Activated CD4-positive, alpha-beta T cell treated with anti-CD3 and anti-CD28 coated beads, Interleukin-2, amount 50 U/mL, for 16 hours (primary cell): ENCODE measurements at regions not wholly inside any gene's neighbourhood (a gene's known extent, or its start where the extent isn't known, plus 50 kb on each side); places are given as distances from the start of the nearest gene placed in this dataset.
"Not testable (repeated sequence)": the region's sequence is repeated elsewhere in the genome, so short reads cannot be mapped to it uniquely, and the experiment has no call there.

Experiments used
- DNase-seq: peaks from one replicate; pipeline ENCODE4 v3.0.0-alpha.2; 2020

- no peak for DNase-seq
These were observed 306.1 kb upstream of the ZNF608 start for GRCh38 chr5:125052584-125052983.

GRCh38 chr5:125053179-125053578 is 306.7 kb upstream of the ZNF608 start:
- no peak for DNase-seq

- DNase-seq = no peak
These were observed 307.7 kb upstream of the ZNF608 start for GRCh38 chr5:125054146-125054545.

GRCh38 chr5:125056671-125057485 is 310.4 kb upstream of the ZNF608 start:
- DNase-seq = no peak

- no peak for DNase-seq
These were observed 311.7 kb upstream of the ZNF608 start for GRCh38 chr5:125057912-125058826.

- no peak for DNase-seq
These were observed 313.0 kb upstream of the ZNF608 start for GRCh38 chr5:125059255-125060002.

- no peak for DNase-seq
These were observed 315.3 kb upstream of the ZNF608 start for GRCh38 chr5:125061726-125062125.

- DNase-seq = no peak
These were observed 318.4 kb upstream of the ZNF608 start for GRCh38 chr5:125064621-125065438.

GRCh38 chr5:125065741-125066140 is 319.3 kb upstream of the ZNF608 start:
- DNase-seq = no peak

- no peak for DNase-seq
These were observed 324.5 kb upstream of the ZNF608 start for GRCh38 chr5:125070961-125071360.

GRCh38 chr5:125073090-125073489 is 326.7 kb upstream of the ZNF608 start:
- DNase-seq = no peak

GRCh38 chr5:125075567-125075966 is 329.1 kb upstream of the ZNF608 start:
- no peak for DNase-seq

- not testable (repeated sequence) for DNase-seq
These were observed 332.6 kb upstream of the ZNF608 start for GRCh38 chr5:125079028-125079427.

- no peak for DNase-seq
These were observed 334.7 kb upstream of the ZNF608 start for GRCh38 chr5:125081101-125081500.

GRCh38 chr5:125083981-125084380 is 337.5 kb upstream of the ZNF608 start:
- no peak for DNase-seq

GRCh38 chr5:125085797-125086505 is 339.5 kb upstream of the ZNF608 start:
- no peak for DNase-seq

GRCh38 chr5:125088522-125089105 is 342.2 kb upstream of the ZNF608 start:
- no peak for DNase-seq

- DNase-seq = not testable (repeated sequence)
These were observed 345.7 kb upstream of the ZNF608 start for GRCh38 chr5:125092138-125092537.

- no peak for DNase-seq
These were observed 347.3 kb upstream of the ZNF608 start for GRCh38 chr5:125093776-125094175.

GRCh38 chr5:125100342-125100741 is 353.9 kb upstream of the ZNF608 start:
- DNase-seq = no peak

GRCh38 chr5:125100951-125101350 is 354.5 kb upstream of the ZNF608 start:
- DNase-seq = no peak
